ENCODE measurements at regions not wholly inside any gene's neighbourhood (a gene's known extent, or its start where the extent isn't known, plus 50 kb on each side); places are given as distances from the start of the nearest gene placed in this dataset.
A peak's percentile ranks its signal among the peaks of the same experiment; 100 is the strongest.
"Not testable (repeated sequence)": the region's sequence is repeated elsewhere in the genome, so short reads cannot be mapped to it uniquely, and the experiment has no call there.

DNA sequence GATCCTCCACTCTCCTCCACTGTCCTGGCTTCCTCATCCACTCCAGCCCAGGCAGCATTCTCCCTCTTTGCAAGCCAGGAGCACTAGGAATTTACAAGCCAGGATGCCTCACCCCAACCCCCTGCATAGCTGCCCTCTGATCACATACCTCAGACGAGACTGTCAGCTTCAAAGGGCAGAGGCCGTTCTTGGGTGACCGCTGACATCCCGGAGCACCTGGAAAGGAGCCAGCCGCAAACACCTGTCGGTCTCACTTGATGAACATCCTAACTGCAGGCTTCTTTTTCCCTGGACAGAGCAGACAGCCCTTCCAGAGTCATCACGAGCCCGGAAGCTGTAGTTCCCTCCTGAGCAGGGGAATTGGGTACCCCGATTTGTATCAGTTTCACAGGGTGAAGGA lies 451.3 kb upstream of the B3GAT1 start:
- no peak for DNase-seq

DNA sequence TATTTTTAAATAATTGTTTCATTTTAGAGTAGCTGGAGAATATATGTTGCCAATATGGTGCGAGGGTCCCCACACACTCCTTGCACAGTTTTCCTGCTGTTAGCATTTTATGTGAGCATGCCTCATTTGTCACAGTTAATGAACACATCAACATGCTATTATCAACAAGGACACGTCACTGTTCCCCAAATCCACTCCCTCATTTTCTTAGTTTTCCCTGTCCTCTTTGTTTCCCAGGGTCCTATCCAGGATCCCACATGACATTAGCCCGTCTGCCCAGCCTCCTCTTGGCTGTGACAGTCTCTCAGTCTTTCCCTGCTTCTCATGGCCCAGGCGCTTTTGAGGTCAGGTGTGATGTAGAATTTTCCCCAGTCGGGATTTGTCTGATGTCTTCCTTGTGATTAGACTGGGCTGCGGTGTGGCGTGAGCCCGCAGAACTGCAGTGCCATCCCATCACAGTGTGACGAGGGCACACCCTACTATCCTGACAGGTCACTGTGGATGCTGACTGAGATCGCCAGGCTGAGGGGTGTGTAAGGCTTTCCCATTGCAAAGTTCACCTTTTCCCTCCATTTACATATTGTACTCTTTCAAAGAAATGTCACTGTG lies 450.6 kb upstream of the B3GAT1 start:
- DNase-seq, result no peak

DNA sequence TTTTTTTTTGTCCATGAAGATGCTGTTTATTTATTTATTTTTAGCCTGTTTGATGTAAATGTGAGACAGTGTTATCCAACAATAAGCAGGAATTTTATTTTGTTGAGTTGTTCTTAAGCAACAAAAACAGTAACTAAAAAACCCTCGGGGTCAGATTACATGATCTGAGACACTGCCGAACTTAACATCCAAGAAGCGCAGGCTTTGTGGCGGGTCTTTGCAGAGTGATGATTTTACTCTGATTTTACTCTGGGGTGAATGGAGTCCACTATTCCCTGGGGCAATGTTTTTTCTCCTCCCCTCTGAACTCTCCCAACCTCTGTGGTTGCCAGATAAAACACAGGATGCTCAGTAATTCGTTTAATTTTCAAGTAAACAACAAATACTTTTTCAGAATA lies 450.1 kb upstream of the B3GAT1 start:
- DNase-seq, result no peak

DNA sequence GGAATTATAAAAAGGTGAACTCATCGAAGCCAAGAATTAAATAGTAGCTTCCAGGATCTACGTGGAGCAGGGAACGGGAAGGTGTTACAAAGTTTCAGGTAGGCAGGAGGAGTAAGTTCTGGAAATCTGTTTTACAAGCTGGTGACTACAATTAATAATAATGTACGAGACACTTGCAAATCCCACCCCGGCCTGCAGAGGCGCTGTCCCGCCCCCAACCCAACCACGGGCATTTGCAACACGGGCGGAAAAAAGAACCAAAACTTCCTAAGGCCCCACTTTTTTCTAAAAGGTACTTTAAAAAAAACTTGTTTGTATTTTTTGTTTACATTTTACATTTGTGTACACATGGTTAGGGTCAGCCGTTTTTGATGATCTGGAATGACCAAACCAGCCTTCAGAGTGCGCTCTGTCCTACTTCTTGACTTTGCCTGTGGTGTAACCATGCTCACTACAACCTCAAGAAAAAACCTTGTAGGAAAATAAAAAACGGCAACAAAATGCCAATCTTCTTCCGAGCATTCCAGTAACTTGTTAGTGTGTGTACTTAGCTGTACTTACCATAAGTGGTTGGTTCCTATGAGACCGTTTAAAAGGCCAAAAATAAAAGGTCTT lies 449.6 kb upstream of the B3GAT1 start:
- peak; percentile 30 for DNase-seq

DNA sequence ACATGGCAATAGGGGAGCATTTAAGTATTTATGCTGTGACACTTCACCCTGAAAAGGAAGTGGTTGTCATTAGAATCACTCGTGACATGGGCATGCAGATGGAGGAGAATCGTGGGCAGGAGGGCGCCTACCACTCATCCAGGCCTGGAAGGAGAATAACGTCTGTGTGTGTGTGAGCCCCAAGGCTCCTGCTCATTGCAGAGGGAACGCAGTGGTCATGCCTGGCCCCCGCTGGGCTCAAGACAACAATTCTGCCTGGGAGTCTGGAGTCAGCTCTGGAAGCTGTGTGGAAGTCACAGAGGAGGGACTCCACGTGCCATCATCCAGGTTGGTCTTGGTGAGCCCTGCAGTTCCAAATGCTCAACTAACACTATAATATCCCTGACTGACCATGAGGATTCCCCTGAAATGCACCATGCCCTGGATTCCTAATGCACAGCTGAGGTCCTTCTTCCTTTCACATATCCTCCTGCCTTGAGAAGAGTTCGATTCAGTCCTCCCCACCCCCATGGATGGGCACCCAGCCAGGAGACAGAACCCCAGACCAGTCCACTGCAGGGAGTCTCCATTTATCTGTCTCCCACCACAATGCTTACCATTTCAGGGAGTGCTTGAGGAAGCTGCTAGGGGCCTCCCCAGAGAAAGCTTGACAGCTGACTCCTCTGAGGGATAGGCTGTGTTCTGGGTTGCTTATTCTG lies 446.9 kb upstream of the B3GAT1 start:
- no peak for DNase-seq

DNA sequence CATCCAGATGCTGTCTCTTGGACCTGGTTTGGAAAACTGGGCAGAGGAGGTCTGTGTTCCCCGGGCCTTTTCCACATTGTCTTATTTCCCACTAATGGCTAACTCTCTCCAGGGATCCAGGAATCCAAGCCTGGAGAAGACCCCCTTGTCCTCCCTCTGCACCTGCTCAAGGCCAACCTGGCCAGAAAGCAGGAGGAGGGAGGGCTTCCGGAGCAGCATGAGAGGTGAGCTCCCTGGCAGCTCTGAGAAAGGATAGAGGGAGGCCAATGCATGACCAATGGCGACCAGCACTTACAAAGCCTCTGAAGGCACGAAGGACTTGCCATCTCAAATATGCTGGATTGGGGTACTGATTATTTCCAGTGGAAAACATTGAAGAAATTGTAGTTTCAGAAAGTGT lies 445.0 kb upstream of the B3GAT1 start:
- no peak for DNase-seq

DNA sequence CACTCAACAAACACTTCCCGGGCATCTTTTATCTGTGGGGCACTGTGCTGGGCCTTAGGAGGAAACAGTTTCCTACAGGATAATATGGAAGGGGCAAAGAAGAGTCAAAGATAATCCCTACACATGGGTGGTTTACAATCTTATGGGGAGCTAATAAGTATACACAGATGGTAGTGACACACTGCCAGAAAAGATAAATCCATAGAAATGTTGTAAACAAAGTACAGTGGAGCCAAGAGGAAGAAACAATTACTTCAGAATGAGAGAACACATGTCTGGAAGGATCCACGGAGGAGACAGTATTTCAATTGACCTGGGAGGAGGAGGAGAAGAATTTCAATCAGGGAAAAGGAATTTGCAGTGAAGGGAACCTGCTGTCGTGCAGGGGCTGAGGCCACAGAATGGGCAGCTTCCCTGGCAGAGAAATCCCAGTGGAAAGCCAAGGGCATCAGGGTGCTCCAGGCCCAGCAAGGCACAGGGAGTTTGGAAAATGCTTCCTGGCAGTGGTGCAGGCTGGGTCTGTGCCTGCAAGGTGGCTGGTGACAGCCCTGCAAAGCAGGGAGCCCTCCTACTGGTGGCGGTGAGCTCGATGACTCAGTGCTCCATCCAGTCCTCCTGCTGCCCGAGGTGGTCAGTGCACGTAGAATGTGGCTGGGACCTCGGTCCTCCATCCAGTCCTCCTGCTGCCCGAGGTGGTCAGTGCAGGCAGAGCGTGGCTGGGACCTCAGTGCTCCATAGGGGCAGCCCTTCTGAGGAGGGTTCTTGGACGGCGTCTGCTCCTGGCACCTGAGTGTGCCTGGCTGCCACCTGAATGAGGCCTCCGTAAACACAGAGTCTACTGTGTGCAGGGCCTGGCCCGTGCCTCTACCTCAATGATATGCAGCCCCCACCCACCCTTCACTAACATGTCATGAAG lies 444.3 kb upstream of the B3GAT1 start:
- DNase-seq, result no peak

DNA sequence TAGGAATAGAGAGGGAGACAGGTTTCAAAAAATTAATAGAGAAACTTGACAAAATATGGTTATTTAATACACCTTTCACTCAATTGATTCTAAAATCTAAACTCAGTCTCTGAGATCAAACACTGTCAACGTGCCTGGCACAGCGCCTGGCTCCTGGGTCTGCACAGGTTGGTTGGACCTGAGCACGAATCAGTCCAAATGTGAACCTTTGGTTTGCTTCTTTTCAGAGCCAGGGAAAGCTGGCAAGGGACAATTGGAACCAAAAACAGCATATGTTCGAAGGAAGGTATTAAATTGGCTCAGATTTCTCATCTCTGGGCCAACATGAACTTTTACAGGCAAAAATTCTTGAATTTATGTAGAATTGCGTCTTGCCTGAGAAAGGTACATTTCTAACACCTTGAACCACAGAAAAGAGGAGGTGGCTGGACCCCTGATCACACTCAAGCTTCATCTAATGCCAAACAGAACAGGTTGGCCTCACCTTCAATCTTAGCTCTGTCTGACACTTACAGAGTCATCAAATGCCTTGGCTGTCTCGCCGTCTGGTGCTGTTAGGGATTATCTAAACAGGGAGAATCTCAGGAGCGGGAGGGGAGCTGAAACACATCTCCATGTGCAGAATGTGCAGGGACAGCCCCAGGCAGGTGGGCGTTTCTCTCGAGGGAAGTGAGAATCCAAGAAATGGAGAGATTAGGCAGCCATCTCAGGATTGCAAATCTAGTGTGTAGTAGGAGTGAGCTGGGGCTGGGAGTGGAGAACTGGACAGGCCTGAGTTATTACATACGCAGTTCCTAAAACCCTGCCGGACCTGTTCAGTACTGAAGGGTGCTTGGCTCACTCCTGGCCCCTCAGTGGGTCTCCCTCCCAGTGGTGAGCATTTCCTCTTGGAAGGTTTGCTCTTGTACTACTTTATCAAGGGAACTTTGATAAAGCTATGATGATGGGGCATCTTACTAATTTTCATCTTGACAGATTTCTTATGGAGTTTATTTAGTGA lies 442.2 kb upstream of the B3GAT1 start:
- no peak for DNase-seq

DNA sequence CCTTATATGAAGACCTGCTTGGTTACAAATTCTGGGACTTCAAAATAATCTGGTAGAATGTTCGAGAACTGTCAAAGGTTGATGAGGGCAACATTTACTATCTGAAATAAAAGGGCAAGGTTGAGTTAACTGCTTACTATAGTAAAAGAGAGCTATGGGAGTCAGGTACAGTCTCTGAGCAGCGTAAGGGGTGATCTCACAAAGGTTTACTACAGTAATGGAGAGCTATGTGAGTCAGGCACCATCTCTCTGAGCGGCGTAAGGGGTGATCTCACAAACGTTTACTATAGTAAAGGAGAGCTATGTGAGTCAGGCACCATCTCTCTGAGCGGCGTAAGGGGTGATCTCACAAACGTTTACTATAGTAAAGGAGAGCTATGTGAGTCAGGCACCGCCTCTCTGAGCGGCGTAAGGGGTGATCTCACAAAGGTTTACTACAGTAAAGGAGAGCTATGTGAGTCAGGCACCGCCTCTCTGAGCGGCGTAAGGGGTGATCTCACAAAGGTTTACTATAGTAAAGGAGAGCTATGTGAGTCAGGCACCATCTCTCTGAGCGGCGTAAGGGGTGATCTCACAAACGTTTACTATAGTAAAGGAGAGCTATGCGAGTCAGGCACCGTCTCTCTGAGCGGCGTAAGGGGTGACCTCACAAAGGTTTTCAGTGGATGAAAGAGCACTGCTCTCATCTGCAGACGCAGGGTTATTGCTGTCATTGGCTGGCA lies 439.6 kb upstream of the B3GAT1 start:
- DNase-seq, result not testable (repeated sequence)

DNA sequence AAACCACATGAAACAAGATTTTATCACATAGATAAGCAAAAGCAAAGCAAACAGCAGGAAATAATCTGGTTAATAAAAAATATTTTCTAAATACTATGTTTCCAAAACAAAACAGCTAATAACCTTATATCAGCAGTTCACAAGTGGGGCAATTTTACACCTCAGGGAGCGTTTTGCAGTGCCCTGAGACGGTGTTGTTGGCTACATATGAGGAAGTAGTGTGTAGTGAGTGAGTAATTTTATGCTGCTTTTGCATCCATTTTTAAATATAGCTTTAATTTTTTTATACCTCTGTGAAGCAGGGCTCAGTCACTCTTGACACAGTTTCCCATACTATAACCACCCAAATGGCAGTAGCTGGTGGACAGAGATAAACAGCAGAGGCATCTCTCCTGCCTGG lies 438.5 kb upstream of the B3GAT1 start:
- DNase-seq, result no peak

DNA sequence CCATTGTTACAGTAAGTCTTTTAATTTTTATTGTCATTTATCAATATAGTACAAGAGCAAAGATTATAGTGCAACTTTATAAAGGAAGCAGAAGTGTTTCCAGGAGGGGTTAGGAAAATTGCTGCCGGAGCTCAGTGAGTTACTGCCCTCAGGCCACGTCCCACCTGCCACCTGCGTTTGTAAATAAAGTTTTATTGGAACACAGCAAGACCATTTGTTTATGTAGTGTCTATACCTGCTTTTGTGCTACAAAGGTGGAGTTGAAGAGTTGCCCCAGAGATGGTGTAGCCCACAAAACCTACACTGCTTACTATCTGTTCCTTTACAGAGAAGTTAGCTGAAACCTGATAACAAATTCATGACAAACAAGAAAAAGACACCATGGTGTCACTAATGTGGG lies 437.8 kb upstream of the B3GAT1 start:
- DNase-seq, result no peak

DNA sequence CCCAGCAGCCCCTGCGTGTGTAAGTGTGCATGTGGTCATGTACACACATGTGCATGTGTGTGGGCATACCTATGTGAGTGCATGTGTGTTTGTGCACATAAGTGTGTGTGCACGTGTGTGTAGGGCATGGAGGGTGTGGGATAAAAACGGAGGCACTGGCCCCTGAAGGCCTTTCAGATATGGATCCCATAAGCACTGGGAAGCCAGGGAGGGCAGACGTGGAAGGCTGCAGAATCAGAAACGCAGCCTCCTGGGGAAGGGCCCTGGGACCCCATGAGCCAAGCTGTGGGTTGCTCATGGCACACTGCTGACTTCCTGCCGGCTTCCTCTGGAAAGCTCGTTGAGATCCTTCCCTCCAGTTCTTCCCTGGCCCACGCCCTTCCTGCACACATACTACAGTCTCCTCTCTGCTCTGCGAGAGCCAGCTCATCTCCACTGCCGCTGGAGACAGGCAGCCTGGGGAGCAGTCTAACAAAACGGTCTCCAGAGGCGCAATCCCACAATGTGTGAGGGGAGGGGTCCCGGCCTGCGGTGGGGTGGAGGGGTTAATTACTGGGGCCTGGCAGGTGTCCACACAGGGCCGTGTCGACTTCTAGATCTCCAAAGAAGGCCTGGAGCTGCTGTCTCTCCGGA lies 435.2 kb upstream of the B3GAT1 start:
- DNase-seq, result no peak

DNA sequence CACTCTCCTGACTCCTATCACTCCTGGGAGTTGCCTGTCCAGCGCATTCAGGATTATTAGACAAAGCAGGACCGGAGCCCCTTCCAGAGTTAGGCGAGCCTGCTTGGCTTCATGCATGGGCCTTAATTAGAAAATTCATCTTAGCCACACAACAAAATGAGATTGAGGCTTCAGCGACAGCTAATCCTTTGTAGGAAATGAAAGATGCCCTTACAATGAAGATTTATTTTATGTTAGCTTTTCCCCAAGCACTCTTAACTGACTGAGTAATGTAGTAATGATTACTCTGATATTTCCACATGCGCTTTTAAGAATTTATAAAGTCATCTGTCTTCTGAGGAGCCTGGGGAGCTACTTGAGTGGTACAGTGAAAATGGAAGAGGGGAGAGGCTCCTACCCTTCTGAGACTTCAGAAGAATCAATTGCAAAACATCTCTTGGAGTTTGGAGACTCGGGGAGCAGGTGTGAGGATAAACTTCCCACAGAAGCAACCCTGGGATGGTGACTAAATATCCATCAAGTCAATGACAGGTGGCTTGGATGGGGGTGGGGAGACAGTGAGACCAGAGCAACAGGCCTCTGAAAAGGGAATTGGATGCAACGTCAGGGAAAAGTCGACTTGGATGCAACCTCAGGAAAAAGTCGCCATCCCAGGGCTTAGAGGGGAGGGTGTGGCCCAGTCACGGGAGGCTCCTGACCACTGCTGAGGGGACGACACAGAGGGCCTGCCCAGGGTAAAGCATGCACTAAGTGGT lies 434.5 kb upstream of the B3GAT1 start:
- DNase-seq, result no peak

DNA sequence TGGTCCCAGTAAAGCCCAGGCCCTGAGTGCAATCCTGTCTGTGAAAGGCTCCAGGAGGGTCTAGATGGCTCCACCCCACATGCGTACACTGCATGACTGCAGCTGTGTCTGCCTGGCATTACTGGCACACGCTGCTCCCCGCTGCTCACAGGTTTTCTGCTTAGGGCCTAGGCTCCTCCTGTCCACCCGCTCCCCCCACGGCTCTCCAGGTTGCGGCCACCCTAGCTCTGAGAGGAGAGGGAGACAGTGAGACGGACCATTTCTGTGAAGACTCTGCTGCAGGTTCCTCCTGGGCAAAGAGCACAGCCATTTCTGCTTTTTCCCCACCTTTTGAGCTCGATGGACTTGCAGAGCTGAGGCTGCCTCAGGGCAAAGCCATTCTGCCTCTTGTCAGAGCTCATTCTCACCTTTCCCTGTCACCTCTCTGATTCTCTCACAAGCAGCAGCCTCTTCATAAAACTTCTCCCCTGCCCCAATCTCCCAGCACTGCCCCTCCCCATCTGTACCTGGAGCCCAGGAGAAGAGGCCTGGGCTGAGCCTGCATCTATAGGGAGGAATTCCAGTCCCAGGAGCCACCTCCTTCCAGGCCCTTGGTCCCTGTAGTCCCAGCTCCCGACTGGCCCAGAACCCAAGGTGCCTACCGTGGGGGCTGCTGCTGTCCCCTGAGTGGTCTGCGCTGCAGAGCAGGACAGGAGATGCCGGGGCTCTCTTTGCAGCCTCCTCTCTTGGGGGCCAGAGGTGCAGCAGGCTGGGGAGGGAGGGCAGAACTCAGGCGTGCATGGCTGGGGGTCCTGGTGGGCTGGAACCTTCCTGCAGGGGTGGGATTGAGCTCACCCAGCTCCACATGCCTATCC lies 433.7 kb upstream of the B3GAT1 start:
- DNase-seq, result no peak

DNA sequence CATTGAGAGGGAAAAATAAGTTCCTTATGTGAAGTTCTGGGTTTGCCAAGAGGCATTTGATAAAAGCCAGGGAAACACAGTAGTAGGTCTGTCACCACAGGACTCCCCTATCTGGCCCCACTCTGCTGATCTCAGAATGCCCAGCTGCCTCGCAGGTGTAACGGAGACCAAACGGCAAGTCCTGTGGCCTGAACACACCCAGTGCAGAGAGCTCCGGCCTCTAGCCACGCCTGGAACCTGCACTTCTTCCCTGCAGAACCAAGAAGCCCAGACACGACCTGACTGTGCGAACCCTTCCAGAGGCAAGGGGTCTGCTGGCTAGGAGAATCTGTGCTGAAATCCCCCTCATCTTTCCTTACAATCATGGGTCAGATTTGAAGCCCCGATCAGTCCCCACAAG lies 432.8 kb upstream of the B3GAT1 start:
- DNase-seq, result no peak

DNA sequence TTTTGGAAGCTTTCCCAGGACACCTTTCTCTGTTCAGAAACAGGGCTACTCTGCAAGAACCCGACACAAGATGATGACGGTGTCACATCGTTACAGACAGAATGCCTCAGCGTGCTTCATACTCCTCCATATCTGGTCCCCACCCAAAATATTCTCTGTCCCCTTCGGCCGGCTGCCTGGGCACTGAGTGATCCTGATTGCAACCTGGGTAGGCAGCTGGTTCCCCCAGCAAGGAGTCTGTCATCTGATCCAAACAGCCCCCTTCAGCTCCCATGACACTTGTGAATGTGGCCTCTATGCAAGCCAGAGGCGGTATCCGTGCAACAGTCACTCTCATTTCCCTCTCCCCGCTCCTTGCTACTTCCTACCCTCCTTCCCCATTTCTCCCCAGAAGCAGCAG lies 431.7 kb upstream of the B3GAT1 start:
- DNase-seq, result no peak

DNA sequence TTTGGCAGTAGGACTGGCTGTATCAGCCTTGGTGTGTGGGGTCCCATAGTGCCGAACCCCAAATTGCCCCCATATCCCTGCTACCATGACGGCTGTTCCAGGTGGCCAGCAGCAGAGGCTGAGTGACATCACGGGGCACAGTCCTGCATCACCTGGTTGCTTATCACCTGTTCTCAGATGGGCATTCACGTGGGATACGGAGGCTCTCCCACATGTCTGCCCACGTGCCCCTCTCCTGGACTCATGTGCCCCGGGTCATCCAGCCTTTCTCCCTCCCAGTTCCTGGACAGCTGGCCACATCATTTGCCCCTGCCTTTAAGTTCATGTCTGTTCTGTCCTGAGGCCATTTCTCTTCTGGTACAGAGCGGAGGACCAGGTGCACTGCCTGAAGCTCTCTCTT lies 431.0 kb upstream of the B3GAT1 start:
- DNase-seq, result no peak

DNA sequence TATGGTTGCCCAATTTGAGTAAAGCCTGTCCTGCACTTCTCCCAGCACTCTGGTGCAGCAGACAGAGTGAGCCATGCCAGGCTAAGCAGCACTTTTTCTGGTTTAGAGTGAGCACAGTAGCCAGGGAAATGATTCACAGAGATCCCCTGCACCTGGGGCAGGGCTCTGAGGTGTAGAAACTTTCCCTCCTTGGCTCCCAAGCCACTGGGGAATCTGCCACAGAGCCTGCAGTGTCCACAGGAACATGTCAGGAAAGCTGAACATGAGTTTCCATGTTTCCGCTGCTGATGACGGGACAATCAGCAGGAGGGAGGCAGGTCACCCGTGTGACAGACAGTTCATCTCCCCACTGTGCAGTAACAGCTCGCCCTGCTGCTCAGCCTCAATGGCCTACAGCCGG lies 429.9 kb upstream of the B3GAT1 start:
- no peak for DNase-seq

DNA sequence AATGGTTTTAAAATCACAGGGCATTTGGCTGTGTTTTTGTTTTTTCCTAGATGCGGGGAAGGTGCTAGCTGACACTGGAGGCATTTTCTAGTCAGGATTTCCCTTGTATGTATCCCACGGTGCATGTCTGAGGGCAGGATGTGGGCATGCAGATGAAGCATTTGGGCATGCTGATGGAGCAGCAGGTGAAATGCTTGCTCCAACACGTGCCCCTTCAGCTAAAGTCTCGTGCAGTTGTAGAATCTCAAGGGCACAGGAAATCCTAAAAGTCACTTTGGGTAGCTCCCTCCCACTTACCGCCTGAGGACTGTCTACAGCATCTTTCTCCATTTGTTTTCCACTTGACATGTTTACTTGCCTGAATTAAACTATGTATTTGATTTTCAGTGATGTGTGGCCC lies 429.4 kb upstream of the B3GAT1 start:
- DNase-seq, result no peak

Measured in OCI-M1 (cell line).